ENCODE measurements at regions not wholly inside any gene's neighbourhood (a gene's known extent, or its start where the extent isn't known, plus 50 kb on each side); places are given as distances from the start of the nearest gene placed in this dataset.

GRCh38 chr14:76304536-76305267, 71.2 kb upstream of the ESRRB start:
- no peak overlapping the region for H3K4me3 Mint-ChIP-seq (ENCODE audit: unreplicated experiment)
- intact Hi-C loops (cut with micrococcal nuclease): no loop called here
- no peak overlapping the region for H3K27ac Mint-ChIP-seq (ENCODE audit: low read depth, unreplicated experiment)
- no TSS peak for BruUV-seq (replicated peaks)
- ChIA-PET CTCF (interaction anchor here (0.7 kb wide), 1 partner anchor 83 kb away, joined by 3 read pairs; no protein-coding TSS in a partner anchor), POLR2A (no interaction called here)
- TF ChIP-seq CTCF (IDR thresholded peaks at IDR 0.05; ENCODE audit: unreplicated experiment): no peak
- H3K4me1 Mint-ChIP-seq (ENCODE audit: insufficient read depth, unreplicated experiment): no peaks in the 10 kb centered on the region
- H3K9me3 Mint-ChIP-seq (ENCODE audit: unreplicated experiment): no peaks in the 10 kb centered on the region
- H3K36me3 Mint-ChIP-seq (ENCODE audit: insufficient read depth, unreplicated experiment): no peaks in the 10 kb centered on the region
- no peaks in the 10 kb centered on the region for H3K27me3 Mint-ChIP-seq (ENCODE audit: insufficient read depth, unreplicated experiment)
- DNase-seq (ENCODE audit: unreplicated experiment): no peak

- no peaks in the 10 kb centered on the region for H3K27me3 Mint-ChIP-seq (ENCODE audit: insufficient read depth, unreplicated experiment)
- CTCF ChIA-PET: no interaction called here
- no peak for TF ChIP-seq CTCF (IDR thresholded peaks at IDR 0.05; ENCODE audit: unreplicated experiment)
- no peaks in the 10 kb centered on the region for H3K9me3 Mint-ChIP-seq (ENCODE audit: unreplicated experiment)
- no peak for DNase-seq (ENCODE audit: unreplicated experiment)
- no peak overlapping the region for H3K27ac Mint-ChIP-seq (ENCODE audit: low read depth, unreplicated experiment)
- BruUV-seq (replicated peaks): no TSS peak
- POLR2A ChIA-PET: no interaction called here
- no peaks in the 10 kb centered on the region for H3K4me1 Mint-ChIP-seq (ENCODE audit: insufficient read depth, unreplicated experiment)
- no peak overlapping the region for H3K4me3 Mint-ChIP-seq (ENCODE audit: unreplicated experiment)
- intact Hi-C loops (cut with micrococcal nuclease): no loop called here
- no peaks in the 10 kb centered on the region for H3K36me3 Mint-ChIP-seq (ENCODE audit: insufficient read depth, unreplicated experiment)
Measured at GRCh38 chr14:76305268-76305826, 70.6 kb upstream of the ESRRB start.

GRCh38 chr14:76306131-76306530, 69.8 kb upstream of the ESRRB start:
- ChIA-PET CTCF (interaction anchor here (1.6 kb wide), 1 partner anchor 47 kb away, joined by 5 read pairs; no protein-coding TSS in a partner anchor), POLR2A (no interaction called here)
- Mint-ChIP-seq H3K36me3 (ENCODE audit: insufficient read depth, unreplicated experiment) (no peaks in the 10 kb centered on the region), H3K4me3 (ENCODE audit: unreplicated experiment) (no peak overlapping the region), H3K27ac (ENCODE audit: low read depth, unreplicated experiment) (no peak overlapping the region), H3K4me1 (ENCODE audit: insufficient read depth, unreplicated experiment) (no peaks in the 10 kb centered on the region), H3K27me3 (ENCODE audit: insufficient read depth, unreplicated experiment) (no peaks in the 10 kb centered on the region), H3K9me3 (ENCODE audit: unreplicated experiment) (no peaks in the 10 kb centered on the region)
- no TSS peak for BruUV-seq (replicated peaks)
- TF ChIP-seq CTCF (IDR thresholded peaks at IDR 0.05; ENCODE audit: unreplicated experiment): no peak
- intact Hi-C loops (cut with micrococcal nuclease): no loop called here
- no peak for DNase-seq (ENCODE audit: unreplicated experiment)

- TF ChIP-seq CTCF (IDR thresholded peaks at IDR 0.05; ENCODE audit: unreplicated experiment): no peak
- no peaks in the 10 kb centered on the region for H3K9me3 Mint-ChIP-seq (ENCODE audit: unreplicated experiment)
- no peaks in the 10 kb centered on the region for H3K27me3 Mint-ChIP-seq (ENCODE audit: insufficient read depth, unreplicated experiment)
- ChIA-PET POLR2A (interaction anchor here (0.6 kb wide), 1 partner anchor 37 kb away, joined by 3 read pairs; no protein-coding TSS in a partner anchor), CTCF (no interaction called here)
- no peaks in the 10 kb centered on the region for H3K36me3 Mint-ChIP-seq (ENCODE audit: insufficient read depth, unreplicated experiment)
- no peak overlapping the region for H3K27ac Mint-ChIP-seq (ENCODE audit: low read depth, unreplicated experiment)
- no TSS peak for BruUV-seq (replicated peaks)
- peak; percentile 20 for DNase-seq (ENCODE audit: unreplicated experiment)
- H3K4me3 Mint-ChIP-seq (ENCODE audit: unreplicated experiment): no peak overlapping the region
- intact Hi-C loops (cut with micrococcal nuclease): no loop called here
- no peaks in the 10 kb centered on the region for H3K4me1 Mint-ChIP-seq (ENCODE audit: insufficient read depth, unreplicated experiment)
Measured at GRCh38 chr14:76307786-76308780, 67.9 kb upstream of the ESRRB start.

All from MCF 10A (cell line).